K562 (cell line): ENCODE measurements at regions not wholly inside any gene's neighbourhood (a gene's known extent, or its start where the extent isn't known, plus 50 kb on each side); places are given as distances from the start of the nearest gene placed in this dataset.

Source experiments
- CEBPB ChIP-seq: fragments of 450-650 bp; IDR thresholded peaks from 2 replicates; pipeline ENCODE4 v1.6.1; 2016; ENCODE audit warnings: missing genetic modification characterization, missing compliant biosample characterization
- E2F6 ChIP-seq, 2 experiments: IDR thresholded peaks; 2 replicates each; pipeline ENCODE4 v1.6.1; 2011; ENCODE audit warnings: borderline replicate concordance in 1 of 2, control low read depth in 1 of 2, low read depth in 1 of 2, low read length in 1 of 2, mild to moderate bottlenecking in 1 of 2, mixed read lengths in 1 of 2, moderate library complexity in 1 of 2; ENCODE audit not compliant: insufficient read depth in 1 of 2, insufficient read length in 1 of 2, poor library complexity in 1 of 2, severe bottlenecking in 1 of 2; ENCODE audit errors: extremely low read depth in 1 of 2
- EGR1 ChIP-seq: fragments of 450-650 bp; conservative IDR thresholded peaks from 2 replicates; pipeline ENCODE4 v1.6.1; 2017; ENCODE audit warnings: mild to moderate bottlenecking
- GTF2F1 ChIP-seq: IDR thresholded peaks from 2 replicates; pipeline ENCODE4 v1.6.1; 2011; ENCODE audit warnings: low read depth, low read length, improper control_type of control experiment
- NRF1 ChIP-seq, 2 experiments: fragments of 450-650 bp; IDR thresholded peaks in 1 of 2; conservative IDR thresholded peaks in 1 of 2; 2 replicates each; pipeline ENCODE4 v1.6.1; 2014; ENCODE audit warnings: mild to moderate bottlenecking in 2 of 2
- PKNOX1 ChIP-seq: fragments of 450-650 bp; IDR thresholded peaks from 2 replicates; pipeline ENCODE4 v1.6.1; 2016
- RB1 ChIP-seq: fragments of 450-650 bp; IDR thresholded peaks from 2 replicates; pipeline ENCODE4 v1.6.1; 2017; ENCODE audit warnings: low read depth, mild to moderate bottlenecking
- SMARCE1 ChIP-seq: fragments of 450-650 bp; IDR thresholded peaks from 2 replicates; pipeline ENCODE4 v1.7.1; 2016; ENCODE audit warnings: mild to moderate bottlenecking
- TCF3 ChIP-seq: sonication (generic); formaldehyde crosslinking; IDR thresholded peaks from 2 replicates; pipeline ENCODE4 v1.4.0; 2020; ENCODE audit warnings: mild to moderate bottlenecking, missing genetic modification reagents
- XRCC5 ChIP-seq: fragments of 200-400 bp; formaldehyde crosslinking; IDR thresholded peaks from 2 replicates; pipeline ENCODE4 v1.6.1; 2017; ENCODE audit warnings: low read depth, mild to moderate bottlenecking, low read length
- ZNF277 ChIP-seq: fragments of 250-450 bp; sonication (Bioruptor Pico); IDR thresholded peaks from 2 replicates; pipeline ENCODE4 v1.8.0; 2022; ENCODE audit warnings: inconsistent platforms, mild to moderate bottlenecking, moderate library complexity, borderline replicate concordance
- ZNF384 ChIP-seq: IDR thresholded peaks from 2 replicates; pipeline ENCODE4 v1.6.1; 2012; ENCODE audit warnings: low read depth, low read length, improper control_type of control experiment
- ZNF407 ChIP-seq: fragments of 450-650 bp; IDR thresholded peaks from 2 replicates; pipeline ENCODE4 v1.6.1; 2016; ENCODE audit warnings: low read depth
- ZNF696 ChIP-seq: fragments of 250-450 bp; sonication (Bioruptor Pico); conservative IDR thresholded peaks from 2 replicates; pipeline ENCODE4 v1.4.0; 2020; ENCODE audit warnings: mild to moderate bottlenecking, moderate library complexity

- TF ChIP-seq CEBPB (tag) (peak; percentile 86), EGR1 (peak; percentile 82), XRCC5 (peak; percentile 75; the same call in 1 of the 2 replicates), ZNF384 (0 out of 2 replicates have a peak, but pooled peaks have one; percentile 21), RB1 (peak; percentile 75), ZNF407 (peak; percentile 40; the same call in 1 of the 2 replicates), PKNOX1 (no peak; the same call in 1 of the 2 replicates), E2F6 (IDR thresholded peaks at IDR 0.05; ENCODE audit: borderline replicate concordance in 1 of 2, extremely low read depth in 1 of 2, insufficient read depth in 1 of 2, insufficient read length in 1 of 2, low read depth in 1 of 2, low read length in 1 of 2, poor library complexity in 1 of 2, severe bottlenecking in 1 of 2) (peak in 1 of 2 experiments; percentile 45), GTF2F1 (no peak), TCF3 (CRISPR knock-in tag) (peak; percentile 13; the same call in 1 of the 2 replicates), ZNF277 (CRISPR knock-in tag) (no peak), ZNF696 (CRISPR knock-in tag) (no peak), SMARCE1 (peak; percentile 55; the same call in 1 of the 2 replicates), NRF1 (conservative IDR thresholded peaks at IDR 0.05 in 1 of 2, IDR thresholded peaks at IDR 0.05 in 1 of 2) (peak; percentile 39 to 56)
Observed at GRCh38 chr1:55277377-55278130, 62.4 kb upstream of the USP24 start (continued).
